ENCODE measurements at regions not wholly inside any gene's neighbourhood (a gene's known extent, or its start where the extent isn't known, plus 50 kb on each side); places are given as distances from the start of the nearest gene placed in this dataset.

- TF ChIP-seq, protein P1, sequence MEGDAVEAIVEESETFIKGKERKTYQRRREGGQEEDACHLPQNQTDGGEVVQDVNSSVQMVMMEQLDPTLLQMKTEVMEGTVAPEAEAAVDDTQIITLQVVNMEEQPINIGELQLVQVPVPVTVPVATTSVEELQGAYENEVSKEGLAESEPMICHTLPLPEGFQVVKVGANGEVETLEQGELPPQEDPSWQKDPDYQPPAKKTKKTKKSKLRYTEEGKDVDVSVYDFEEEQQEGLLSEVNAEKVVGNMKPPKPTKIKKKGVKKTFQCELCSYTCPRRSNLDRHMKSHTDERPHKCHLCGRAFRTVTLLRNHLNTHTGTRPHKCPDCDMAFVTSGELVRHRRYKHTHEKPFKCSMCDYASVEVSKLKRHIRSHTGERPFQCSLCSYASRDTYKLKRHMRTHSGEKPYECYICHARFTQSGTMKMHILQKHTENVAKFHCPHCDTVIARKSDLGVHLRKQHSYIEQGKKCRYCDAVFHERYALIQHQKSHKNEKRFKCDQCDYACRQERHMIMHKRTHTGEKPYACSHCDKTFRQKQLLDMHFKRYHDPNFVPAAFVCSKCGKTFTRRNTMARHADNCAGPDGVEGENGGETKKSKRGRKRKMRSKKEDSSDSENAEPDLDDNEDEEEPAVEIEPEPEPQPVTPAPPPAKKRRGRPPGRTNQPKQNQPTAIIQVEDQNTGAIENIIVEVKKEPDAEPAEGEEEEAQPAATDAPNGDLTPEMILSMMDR (IDR thresholded peaks at IDR 0.05; ENCODE audit: low read depth, low read length, missing control alignments), result no peak
- no peak for DNase-seq (ENCODE audit: low read depth)
- no peak overlapping the region for H3K4me3 ChIP-seq (ENCODE audit: low read depth, low read length)
These were observed 1072.9 kb downstream of the REEP3 start for GRCh38 chr10:64594072-64594471.

- TF ChIP-seq, protein P1 (IDR thresholded peaks at IDR 0.05; ENCODE audit: low read depth, low read length, missing control alignments), result no peak
- H3K4me3 ChIP-seq (ENCODE audit: low read depth, low read length), result no peak overlapping the region
- DNase-seq (ENCODE audit: low read depth), result no peak
These were observed 1077.4 kb downstream of the REEP3 start for GRCh38 chr10:64598600-64598999.

DNA sequence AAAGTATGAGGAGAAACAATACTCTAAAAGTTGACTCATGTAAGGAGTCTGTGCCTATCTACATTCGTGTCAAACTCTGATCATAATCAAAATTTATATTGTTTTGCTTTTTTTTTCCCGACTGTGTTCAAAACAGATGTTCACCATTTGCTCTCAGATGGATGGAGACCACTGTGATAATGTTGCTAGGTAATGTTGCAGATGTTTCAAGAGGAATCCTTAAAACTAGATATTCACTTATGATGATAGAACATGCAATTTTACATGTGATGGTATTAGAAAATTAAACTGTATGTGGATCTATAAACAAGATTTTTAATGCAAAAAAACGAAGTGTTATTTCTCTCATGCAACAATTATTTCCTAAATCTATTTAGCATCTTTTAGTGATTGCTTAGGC, 1080.1 kb downstream of the REEP3 start:
- TF ChIP-seq, protein P1 (IDR thresholded peaks at IDR 0.05; ENCODE audit: low read depth, low read length, missing control alignments), result no peak
- DNase-seq (ENCODE audit: low read depth), result no peak
- H3K4me3 ChIP-seq (ENCODE audit: low read depth, low read length), result no peak overlapping the region

DNA sequence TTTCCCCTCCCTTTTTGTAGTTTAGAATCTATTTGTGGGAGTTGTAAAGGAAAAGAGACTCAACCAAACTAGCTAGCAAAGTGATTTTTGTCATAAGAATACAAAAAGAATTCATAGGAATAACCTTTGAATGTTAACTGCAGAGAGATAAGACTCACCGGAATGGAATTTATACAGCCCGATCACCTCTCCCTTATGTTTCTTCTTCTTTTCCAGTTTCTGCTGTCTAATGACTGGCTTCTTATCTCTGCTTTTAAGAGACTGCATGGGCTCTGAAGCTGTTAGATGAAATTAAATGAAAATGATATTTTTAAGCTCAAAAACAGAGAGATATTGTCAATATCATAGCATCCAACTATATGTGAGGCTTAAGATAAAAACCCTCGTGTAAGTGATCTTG, 1095.9 kb downstream of the REEP3 start:
- DNase-seq (ENCODE audit: low read depth), result no peak
- H3K4me3 ChIP-seq (ENCODE audit: low read depth, low read length), result no peak overlapping the region
- TF ChIP-seq, protein P1 (IDR thresholded peaks at IDR 0.05; ENCODE audit: low read depth, low read length, missing control alignments), result no peak

GRCh38 chr10:64619102-64619501, 1097.9 kb downstream of the REEP3 start:
- TF ChIP-seq, protein P1 (IDR thresholded peaks at IDR 0.05; ENCODE audit: low read depth, low read length, missing control alignments), result no peak
- no peak overlapping the region for H3K4me3 ChIP-seq (ENCODE audit: low read depth, low read length)
- DNase-seq (ENCODE audit: low read depth), result no peak

DNA sequence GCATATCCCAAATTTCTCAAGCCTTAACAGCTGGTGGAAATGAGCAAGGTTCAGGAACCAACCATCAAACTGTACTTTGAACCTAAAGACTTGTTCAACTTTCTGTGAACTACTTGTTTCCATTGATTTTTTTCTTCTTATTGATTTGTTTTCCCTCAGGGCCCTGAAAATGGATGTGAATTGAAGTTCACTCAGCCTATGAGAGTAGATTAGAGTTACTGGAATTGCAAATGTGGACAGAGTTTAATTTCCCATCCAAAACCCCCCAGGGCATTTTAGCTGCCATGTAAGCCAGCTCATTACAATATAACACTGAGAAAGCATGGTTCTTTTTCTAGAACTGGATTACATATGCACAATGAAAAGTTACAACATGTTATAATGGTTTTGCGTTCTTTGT, 1105.7 kb downstream of the REEP3 start:
- DNase-seq (ENCODE audit: low read depth), result no peak
- TF ChIP-seq, protein P1 (IDR thresholded peaks at IDR 0.05; ENCODE audit: low read depth, low read length, missing control alignments), result no peak
- no peak overlapping the region for H3K4me3 ChIP-seq (ENCODE audit: low read depth, low read length)

DNA sequence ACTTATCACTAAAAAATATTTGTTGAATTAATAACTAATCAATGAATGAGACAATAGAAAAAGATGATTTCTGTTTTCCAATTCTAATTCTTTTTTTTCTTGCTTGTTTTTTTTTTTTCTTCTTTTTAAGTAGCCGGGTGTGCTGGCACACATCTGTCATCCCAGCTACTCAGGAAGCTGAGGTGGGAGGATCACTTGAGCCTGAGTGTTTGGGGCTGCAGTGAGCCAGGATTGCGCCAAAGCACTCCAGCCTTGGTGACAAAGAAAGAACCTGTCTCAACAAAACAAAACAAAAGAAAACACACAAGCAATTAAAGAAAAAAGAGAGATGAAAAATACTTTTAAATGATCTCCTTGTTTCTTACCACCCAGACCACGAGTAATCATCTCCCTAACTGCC, 1109.3 kb downstream of the REEP3 start:
- no peak for DNase-seq (ENCODE audit: low read depth)
- no peak overlapping the region for H3K4me3 ChIP-seq (ENCODE audit: low read depth, low read length)
- TF ChIP-seq, protein P1 (IDR thresholded peaks at IDR 0.05; ENCODE audit: low read depth, low read length, missing control alignments), result no peak

All from GM12864 (cell line).